Hepatocyte (in vitro differentiated cells): ENCODE measurements at regions not wholly inside any gene's neighbourhood (a gene's known extent, or its start where the extent isn't known, plus 50 kb on each side); places are given as distances from the start of the nearest gene placed in this dataset.

ENCODE experiments used
- DNase-seq: peaks from one replicate; pipeline ENCODE4 v3.0.0-alpha.2; 2016; ENCODE audit warnings: low spot score
- H2AFZ ChIP-seq: fragments of 200-600 bp; sonication (generic); 2 replicates; pipeline ENCODE4 v1.6.0; 2016; ENCODE audit warnings: antibody characterized with exemption, mild to moderate bottlenecking
- H3K27ac ChIP-seq: fragments of 200-600 bp; sonication (generic); 2 replicates; pipeline ENCODE4 v1.5.1; 2016; ENCODE audit warnings: mild to moderate bottlenecking
- H3K27me3 ChIP-seq: fragments of 200-600 bp; sonication (generic); 2 replicates; pipeline ENCODE4 v1.6.1; 2016
- H3K36me3 ChIP-seq: fragments of 200-600 bp; sonication (generic); replicated peaks from 2 replicates; pipeline ENCODE4 v1.5.1; 2016; ENCODE audit warnings: low read depth; ENCODE audit not compliant: insufficient read depth
- H3K4me1 ChIP-seq: fragments of 200-600 bp; sonication (generic); 2 replicates; pipeline ENCODE4 v1.5.1; 2016; ENCODE audit warnings: mild to moderate bottlenecking, moderate library complexity; ENCODE audit not compliant: insufficient read depth
- H3K4me2 ChIP-seq: fragments of 200-600 bp; sonication (generic); 2 replicates; pipeline ENCODE4 v1.6.0; 2016
- H3K4me3 ChIP-seq: fragments of 200-600 bp; sonication (generic); 2 replicates; pipeline ENCODE4 v1.5.1; 2016; ENCODE audit warnings: mild to moderate bottlenecking
- H3K79me2 ChIP-seq: fragments of 200-600 bp; sonication (generic); 2 replicates; pipeline ENCODE4 v1.6.0; 2017; ENCODE audit warnings: mild to moderate bottlenecking
- H3K9me2 ChIP-seq: fragments of 200-600 bp; sonication (generic); replicated peaks from 2 replicates; pipeline ENCODE4 v1.6.0; 2017; ENCODE audit warnings: mild to moderate bottlenecking; ENCODE audit not compliant: insufficient read depth
- H3K9me3 ChIP-seq: fragments of 200-600 bp; sonication (generic); 2 replicates; pipeline ENCODE4 v1.5.1; 2016; ENCODE audit warnings: low read depth, mild to moderate bottlenecking
- H4K20me1 ChIP-seq: fragments of 200-600 bp; sonication (generic); 2 replicates; pipeline ENCODE4 v1.6.0; 2016; ENCODE audit warnings: mild to moderate bottlenecking; ENCODE audit not compliant: insufficient read depth, poor library complexity, severe bottlenecking
- CTCF ChIP-seq: fragments of 200-600 bp; sonication (generic); IDR thresholded peaks from 2 replicates; pipeline ENCODE4 v1.5.1; 2016; ENCODE audit warnings: antibody characterized with exemption, mild to moderate bottlenecking; ENCODE audit not compliant: poor library complexity
- EZH2 ChIP-seq: fragments of 200-600 bp; sonication (generic); IDR thresholded peaks from 2 replicates; pipeline ENCODE4 v1.6.1; 2016; ENCODE audit warnings: antibody characterized with exemption, mild to moderate bottlenecking, borderline replicate concordance
- EZH2phosphoT487 ChIP-seq: fragments of 200-600 bp; sonication (generic); IDR thresholded peaks from one replicate; pipeline ENCODE4 v1.6.1; 2018; ENCODE audit warnings: antibody characterized with exemption, mild to moderate bottlenecking, low read depth, moderate library complexity; ENCODE audit not compliant: unreplicated experiment, severe bottlenecking
- WGBS: methylation state at CpG from one replicate; pipeline ENCODE4 v1.1.6; 2016; ENCODE audit warnings: low lambda C conversion rate; ENCODE audit errors: missing lambda C conversion rate; 5-methylcytosine and 5-hydroxymethylcytosine counted together

GRCh38 chr4:54852602-54853001 lies 194.8 kb downstream of the KIT start:
- no peak for TF ChIP-seq CTCF
- no peak for TF ChIP-seq EZH2
- TF ChIP-seq EZH2phosphoT487 = no peak
- 97% methylated on average over 2 of the region's 2 CpGs for WGBS
- no peak overlapping the region for H2AFZ ChIP-seq

GRCh38 chr4:54852054-54852453 lies 194.3 kb downstream of the KIT start:
- Histone ChIP-seq H2AFZ (no peak overlapping the region), H3K4me1 (no peaks in the 10 kb centered on the region), H3K4me2 (no peak overlapping the region), H3K9me2 (no peaks in the 10 kb centered on the region), H3K27ac (no peak overlapping the region), H4K20me1 (no peaks in the 10 kb centered on the region), H3K4me3 (no peak overlapping the region), H3K9me3 (no peaks in the 10 kb centered on the region), H3K79me2 (no peaks in the 10 kb centered on the region), H3K27me3 (no peaks in the 10 kb centered on the region), H3K36me3 (no peaks in the 10 kb centered on the region)
- 95% methylated on average over 1 of the region's 1 CpG for WGBS
- TF ChIP-seq EZH2phosphoT487 (no peak), CTCF (no peak), EZH2 (no peak)
- no peak for DNase-seq

More at GRCh38 chr4:54852602-54853001, 194.8 kb downstream of the KIT start:
- Histone ChIP-seq H3K27me3 (no peaks in the 10 kb centered on the region), H3K27ac (no peak overlapping the region), H3K36me3 (no peaks in the 10 kb centered on the region), H3K9me2 (no peaks in the 10 kb centered on the region), H3K4me3 (no peak overlapping the region), H3K9me3 (no peaks in the 10 kb centered on the region), H4K20me1 (no peaks in the 10 kb centered on the region), H3K79me2 (no peaks in the 10 kb centered on the region), H3K4me1 (no peaks in the 10 kb centered on the region), H3K4me2 (no peak overlapping the region)
- no peak for DNase-seq

- H3K4me3 ChIP-seq = no peak overlapping the region
- H3K36me3 ChIP-seq = no peaks in the 10 kb centered on the region
- no peaks in the 10 kb centered on the region for H4K20me1 ChIP-seq
- H3K4me2 ChIP-seq = no peak overlapping the region
- WGBS = 84% methylated on average over 2 of the region's 2 CpGs
- H3K27me3 ChIP-seq = no peaks in the 10 kb centered on the region
- H3K27ac ChIP-seq = no peak overlapping the region
- no peaks in the 10 kb centered on the region for H3K79me2 ChIP-seq
- H3K4me1 ChIP-seq = no peaks in the 10 kb centered on the region
- H3K9me2 ChIP-seq = no peaks in the 10 kb centered on the region
- no peak for DNase-seq
- TF ChIP-seq CTCF = no peak
- TF ChIP-seq EZH2 = no peak
- no peak for TF ChIP-seq EZH2phosphoT487
- no peaks in the 10 kb centered on the region for H3K9me3 ChIP-seq
- H2AFZ ChIP-seq = no peak overlapping the region
Observed at GRCh38 chr4:54844911-54845310, 187.2 kb downstream of the KIT start.

GRCh38 chr4:54843946-54844345 lies 186.2 kb downstream of the KIT start:
- 86% methylated on average over 3 of the region's 3 CpGs for WGBS
- Histone ChIP-seq H3K9me2 (no peaks in the 10 kb centered on the region), H3K36me3 (no peaks in the 10 kb centered on the region), H3K9me3 (no peaks in the 10 kb centered on the region), H3K4me1 (no peaks in the 10 kb centered on the region), H4K20me1 (no peaks in the 10 kb centered on the region), H3K79me2 (no peaks in the 10 kb centered on the region), H3K4me3 (no peak overlapping the region), H3K27me3 (no peaks in the 10 kb centered on the region), H2AFZ (no peak overlapping the region), H3K27ac (no peak overlapping the region), H3K4me2 (no peak overlapping the region)
- no peak for TF ChIP-seq CTCF
- no peak for TF ChIP-seq EZH2phosphoT487
- TF ChIP-seq EZH2 = no peak
- no peak for DNase-seq
